ENCODE measurements at regions not wholly inside any gene's neighbourhood (a gene's known extent, or its start where the extent isn't known, plus 50 kb on each side); places are given as distances from the start of the nearest gene placed in this dataset.

DNA sequence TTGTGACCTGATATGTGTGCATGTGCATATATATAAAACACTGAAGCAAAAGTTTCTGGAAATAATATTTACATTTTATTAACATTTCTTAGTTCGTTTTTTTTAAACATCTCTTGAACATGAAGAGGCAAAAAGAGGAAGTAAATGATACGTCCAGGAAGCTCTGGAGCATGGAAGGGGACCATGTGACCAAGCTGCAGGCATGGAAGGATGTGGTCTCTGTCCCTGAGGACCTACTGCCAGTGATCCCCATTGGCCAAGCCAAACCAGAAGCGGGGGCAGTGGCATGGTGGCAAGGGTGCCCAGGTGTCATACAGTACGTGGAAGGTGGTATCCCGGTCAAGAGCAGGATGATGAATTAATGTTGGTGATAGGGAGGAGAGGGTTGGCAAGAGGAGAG, 268.3 kb upstream of the PROX1 start:
- H3K4me3 ChIP-seq = no peak overlapping the region
- peaks cover 0 to under 1% of the 10 kb centered on the region in 2 donors for H3K4me1 ChIP-seq
- no peak overlapping the region for H3K27ac ChIP-seq
- DNase-seq (ENCODE audit: low spot score) = no peak
- TF ChIP-seq, protein P1, sequence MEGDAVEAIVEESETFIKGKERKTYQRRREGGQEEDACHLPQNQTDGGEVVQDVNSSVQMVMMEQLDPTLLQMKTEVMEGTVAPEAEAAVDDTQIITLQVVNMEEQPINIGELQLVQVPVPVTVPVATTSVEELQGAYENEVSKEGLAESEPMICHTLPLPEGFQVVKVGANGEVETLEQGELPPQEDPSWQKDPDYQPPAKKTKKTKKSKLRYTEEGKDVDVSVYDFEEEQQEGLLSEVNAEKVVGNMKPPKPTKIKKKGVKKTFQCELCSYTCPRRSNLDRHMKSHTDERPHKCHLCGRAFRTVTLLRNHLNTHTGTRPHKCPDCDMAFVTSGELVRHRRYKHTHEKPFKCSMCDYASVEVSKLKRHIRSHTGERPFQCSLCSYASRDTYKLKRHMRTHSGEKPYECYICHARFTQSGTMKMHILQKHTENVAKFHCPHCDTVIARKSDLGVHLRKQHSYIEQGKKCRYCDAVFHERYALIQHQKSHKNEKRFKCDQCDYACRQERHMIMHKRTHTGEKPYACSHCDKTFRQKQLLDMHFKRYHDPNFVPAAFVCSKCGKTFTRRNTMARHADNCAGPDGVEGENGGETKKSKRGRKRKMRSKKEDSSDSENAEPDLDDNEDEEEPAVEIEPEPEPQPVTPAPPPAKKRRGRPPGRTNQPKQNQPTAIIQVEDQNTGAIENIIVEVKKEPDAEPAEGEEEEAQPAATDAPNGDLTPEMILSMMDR (IDR thresholded peaks at IDR 0.05) = no peak
- H3K36me3 ChIP-seq = no peaks in the 10 kb centered on the region
- H3K27me3 ChIP-seq = no peaks in the 10 kb centered on the region
- H3K9me3 ChIP-seq = no peaks in the 10 kb centered on the region

DNA sequence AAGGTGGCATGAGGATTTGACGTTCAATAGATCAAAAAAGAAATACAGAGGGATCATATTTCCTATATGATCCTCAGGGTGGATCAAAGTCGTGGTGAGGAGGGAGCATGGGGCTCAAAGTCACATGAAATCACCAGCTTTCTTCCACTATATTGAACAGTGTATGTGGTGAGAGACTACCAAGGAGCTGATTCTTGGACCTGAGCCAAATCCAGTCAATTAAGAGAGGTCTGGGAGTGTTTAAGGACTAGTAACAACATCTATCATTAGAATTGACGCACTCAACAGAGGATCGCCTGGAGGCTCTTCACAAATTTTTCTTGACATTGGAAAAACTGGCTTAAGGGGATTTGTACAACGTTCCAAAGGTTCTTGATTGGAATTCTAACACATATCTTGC, 267.7 kb upstream of the PROX1 start:
- no peaks in the 10 kb centered on the region for H3K9me3 ChIP-seq
- no peak overlapping the region for H3K4me3 ChIP-seq
- H3K4me1 ChIP-seq = peaks cover 0 to 6% of the 10 kb centered on the region in 2 donors
- no peaks in the 10 kb centered on the region for H3K27me3 ChIP-seq
- DNase-seq (ENCODE audit: low spot score) = no peak
- no peak overlapping the region for H3K27ac ChIP-seq
- no peaks in the 10 kb centered on the region for H3K36me3 ChIP-seq
- TF ChIP-seq, protein P1 (IDR thresholded peaks at IDR 0.05) = no peak

DNA sequence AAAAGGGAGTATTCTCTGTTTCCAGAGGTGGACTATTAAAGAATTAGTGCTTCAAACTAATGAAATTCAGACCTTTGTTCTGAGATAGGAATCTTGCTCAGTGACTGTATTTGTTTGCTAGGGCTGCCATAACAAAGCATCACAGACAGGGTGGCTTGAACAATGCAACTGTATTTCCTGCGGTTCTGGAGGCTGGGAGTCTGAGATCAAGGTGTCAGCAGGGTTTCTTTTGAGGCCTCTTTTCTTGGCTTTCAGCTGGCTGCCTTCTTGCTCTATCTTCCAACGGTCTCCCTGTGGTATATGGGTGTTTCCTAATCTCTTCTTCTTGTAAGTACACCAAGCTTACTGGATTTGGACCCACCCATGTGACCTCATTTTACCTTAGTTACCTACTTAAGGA, 264.6 kb upstream of the PROX1 start:
- no peak overlapping the region for H3K4me3 ChIP-seq
- peaks cover 0 to 7% of the 10 kb centered on the region in 2 donors for H3K4me1 ChIP-seq
- H3K36me3 ChIP-seq = no peaks in the 10 kb centered on the region
- no peak overlapping the region for H3K27ac ChIP-seq
- TF ChIP-seq, protein P1 (IDR thresholded peaks at IDR 0.05) = no peak
- DNase-seq (ENCODE audit: low spot score) = no peak
- H3K9me3 ChIP-seq = no peaks in the 10 kb centered on the region
- H3K27me3 ChIP-seq = no peaks in the 10 kb centered on the region

DNA sequence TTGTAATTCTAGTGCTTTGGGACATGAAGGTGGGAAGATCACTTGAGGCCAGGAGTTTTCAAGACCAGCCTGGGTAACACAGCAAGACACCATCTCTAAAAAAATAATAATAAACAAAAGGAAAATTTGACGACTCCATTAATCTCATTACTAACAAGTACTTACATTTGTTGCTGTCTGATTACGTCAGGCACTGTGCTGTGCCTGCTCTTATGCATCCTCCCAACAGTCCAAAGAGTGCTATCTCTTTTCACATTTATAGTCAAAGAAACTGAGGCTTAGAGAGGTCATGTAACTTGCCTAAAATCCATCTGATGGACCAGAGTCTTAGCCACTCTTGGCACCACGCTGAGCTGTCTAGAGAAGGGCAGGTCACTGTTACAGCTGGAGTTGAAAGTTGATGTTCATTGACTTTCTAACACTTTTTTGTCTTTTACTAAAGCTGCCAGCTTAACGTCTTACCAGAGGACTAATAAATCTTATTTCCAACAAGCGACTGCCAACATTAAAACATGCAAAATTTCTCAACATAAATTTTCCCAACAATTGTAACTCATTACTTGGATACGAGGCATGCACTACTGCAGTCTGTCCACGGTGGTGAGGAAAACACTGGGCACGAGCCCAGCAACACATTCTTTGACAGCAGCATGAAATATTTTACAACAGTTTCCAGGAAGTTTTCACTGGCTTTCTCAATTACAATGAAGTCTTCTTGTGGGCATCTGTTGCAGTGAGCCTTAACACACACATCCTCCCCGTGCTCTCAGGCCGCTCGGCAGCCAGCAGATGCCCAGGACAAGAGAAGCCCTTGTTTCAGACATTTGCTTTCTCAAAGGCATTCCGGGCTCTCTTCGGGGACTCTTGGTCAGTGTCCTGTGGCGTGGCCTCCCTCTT, 262.9 kb upstream of the PROX1 start:
- no peaks in the 10 kb centered on the region for H3K36me3 ChIP-seq
- H3K4me3 ChIP-seq = no peak overlapping the region
- peak; percentile 63 for DNase-seq (ENCODE audit: low spot score)
- H3K9me3 ChIP-seq = no peaks in the 10 kb centered on the region
- H3K27ac ChIP-seq = no peak overlapping the region
- TF ChIP-seq, protein P1 (IDR thresholded peaks at IDR 0.05) = no peak
- H3K4me1 ChIP-seq = peaks cover 0 to 7% of the 10 kb centered on the region in 2 donors
- no peaks in the 10 kb centered on the region for H3K27me3 ChIP-seq

DNA sequence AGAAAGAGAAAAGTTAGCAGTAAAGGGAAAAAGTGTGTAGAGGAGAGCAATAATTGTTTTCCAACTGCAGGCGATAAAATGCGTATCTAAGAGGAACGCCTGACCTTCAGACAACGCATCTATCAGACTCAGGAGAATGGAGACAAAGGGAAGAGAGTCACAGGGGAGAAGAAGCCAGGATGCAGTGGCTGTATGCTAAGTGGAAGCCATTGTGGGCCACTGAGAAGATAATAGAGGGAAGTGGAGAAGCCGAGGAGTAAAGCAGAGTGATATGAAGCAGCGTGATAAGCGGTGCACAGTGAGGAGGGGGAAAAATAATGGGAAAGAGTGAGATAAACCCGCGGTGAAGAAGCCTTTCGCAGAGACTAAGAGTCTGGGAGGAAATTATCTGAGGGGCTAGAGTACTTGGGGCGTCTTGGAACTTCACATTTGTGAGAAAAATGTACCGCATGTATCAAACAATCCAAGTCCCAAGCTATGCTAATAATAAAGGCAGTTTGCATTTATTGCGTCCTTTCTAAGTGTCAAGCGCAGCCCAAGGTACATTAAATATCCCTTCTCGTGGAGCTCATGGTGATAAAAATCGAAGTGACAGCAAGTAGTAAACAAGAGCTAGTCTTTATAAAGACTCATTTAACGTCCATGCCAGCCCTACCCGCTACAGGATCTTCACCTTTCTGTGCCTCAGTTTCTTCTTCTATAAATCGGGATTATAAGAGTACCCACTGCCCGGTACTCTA, 259.8 kb upstream of the PROX1 start:
- TF ChIP-seq, protein P1 (IDR thresholded peaks at IDR 0.05) = no peak
- no peak overlapping the region for H3K27ac ChIP-seq
- H3K27me3 ChIP-seq = no peaks in the 10 kb centered on the region
- H3K9me3 ChIP-seq = no peaks in the 10 kb centered on the region
- no peaks in the 10 kb centered on the region for H3K36me3 ChIP-seq
- no peak for DNase-seq (ENCODE audit: low spot score)
- H3K4me3 ChIP-seq = no peak overlapping the region
- H3K4me1 ChIP-seq = peaks cover 0 to 7% of the 10 kb centered on the region in 2 donors
